ENCODE measurements at regions not wholly inside any gene's neighbourhood (a gene's known extent, or its start where the extent isn't known, plus 50 kb on each side); places are given as distances from the start of the nearest gene placed in this dataset.

- TF ChIP-seq ZNF112 (tag by site-specific recombination; IDR thresholded peaks at IDR 0.05) (no peak), SP2 (tag by site-specific recombination; IDR thresholded peaks at IDR 0.05) (no peak), ZBTB8A (tag by site-specific recombination; IDR thresholded peaks at IDR 0.05) (no peak), BCL11A (tag by site-specific recombination; IDR thresholded peaks at IDR 0.05; ENCODE audit: low read depth) (no peak), ZNF777 (tag by site-specific recombination; IDR thresholded peaks at IDR 0.05; ENCODE audit: borderline replicate concordance) (no peak), YY1 (tag by site-specific recombination; IDR thresholded peaks at IDR 0.05) (no peak), ELK4 (IDR thresholded peaks at IDR 0.05; ENCODE audit: borderline replicate concordance, low read depth, low read length) (no peak), ZNF239 (tag by site-specific recombination; IDR thresholded peaks at IDR 0.05) (no peak), ZNF24 (tag by site-specific recombination; IDR thresholded peaks at IDR 0.05) (no peak)
- TF ChIP-seq, protein P1, sequence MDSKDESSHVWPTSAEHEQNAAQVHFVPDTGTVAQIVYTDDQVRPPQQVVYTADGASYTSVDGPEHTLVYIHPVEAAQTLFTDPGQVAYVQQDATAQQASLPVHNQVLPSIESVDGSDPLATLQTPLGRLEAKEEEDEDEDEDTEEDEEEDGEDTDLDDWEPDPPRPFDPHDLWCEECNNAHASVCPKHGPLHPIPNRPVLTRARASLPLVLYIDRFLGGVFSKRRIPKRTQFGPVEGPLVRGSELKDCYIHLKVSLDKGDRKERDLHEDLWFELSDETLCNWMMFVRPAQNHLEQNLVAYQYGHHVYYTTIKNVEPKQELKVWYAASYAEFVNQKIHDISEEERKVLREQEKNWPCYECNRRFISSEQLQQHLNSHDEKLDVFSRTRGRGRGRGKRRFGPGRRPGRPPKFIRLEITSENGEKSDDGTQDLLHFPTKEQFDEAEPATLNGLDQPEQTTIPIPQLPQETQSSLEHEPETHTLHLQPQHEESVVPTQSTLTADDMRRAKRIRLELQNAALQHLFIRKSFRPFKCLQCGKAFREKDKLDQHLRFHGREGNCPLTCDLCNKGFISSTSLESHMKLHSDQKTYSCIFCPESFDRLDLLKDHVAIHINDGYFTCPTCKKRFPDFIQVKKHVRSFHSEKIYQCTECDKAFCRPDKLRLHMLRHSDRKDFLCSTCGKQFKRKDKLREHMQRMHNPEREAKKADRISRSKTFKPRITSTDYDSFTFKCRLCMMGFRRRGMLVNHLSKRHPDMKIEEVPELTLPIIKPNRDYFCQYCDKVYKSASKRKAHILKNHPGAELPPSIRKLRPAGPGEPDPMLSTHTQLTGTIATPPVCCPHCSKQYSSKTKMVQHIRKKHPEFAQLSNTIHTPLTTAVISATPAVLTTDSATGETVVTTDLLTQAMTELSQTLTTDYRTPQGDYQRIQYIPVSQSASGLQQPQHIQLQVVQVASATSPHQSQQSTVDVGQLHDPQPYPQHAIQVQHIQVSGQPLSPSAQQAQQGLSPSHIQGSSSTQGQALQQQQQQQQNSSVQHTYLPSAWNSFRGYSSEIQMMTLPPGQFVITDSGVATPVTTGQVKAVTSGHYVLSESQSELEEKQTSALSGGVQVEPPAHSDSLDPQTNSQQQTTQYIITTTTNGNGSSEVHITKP (tag by site-specific recombination; IDR thresholded peaks at IDR 0.05) = no peak
- TF ChIP-seq, protein P2, sequence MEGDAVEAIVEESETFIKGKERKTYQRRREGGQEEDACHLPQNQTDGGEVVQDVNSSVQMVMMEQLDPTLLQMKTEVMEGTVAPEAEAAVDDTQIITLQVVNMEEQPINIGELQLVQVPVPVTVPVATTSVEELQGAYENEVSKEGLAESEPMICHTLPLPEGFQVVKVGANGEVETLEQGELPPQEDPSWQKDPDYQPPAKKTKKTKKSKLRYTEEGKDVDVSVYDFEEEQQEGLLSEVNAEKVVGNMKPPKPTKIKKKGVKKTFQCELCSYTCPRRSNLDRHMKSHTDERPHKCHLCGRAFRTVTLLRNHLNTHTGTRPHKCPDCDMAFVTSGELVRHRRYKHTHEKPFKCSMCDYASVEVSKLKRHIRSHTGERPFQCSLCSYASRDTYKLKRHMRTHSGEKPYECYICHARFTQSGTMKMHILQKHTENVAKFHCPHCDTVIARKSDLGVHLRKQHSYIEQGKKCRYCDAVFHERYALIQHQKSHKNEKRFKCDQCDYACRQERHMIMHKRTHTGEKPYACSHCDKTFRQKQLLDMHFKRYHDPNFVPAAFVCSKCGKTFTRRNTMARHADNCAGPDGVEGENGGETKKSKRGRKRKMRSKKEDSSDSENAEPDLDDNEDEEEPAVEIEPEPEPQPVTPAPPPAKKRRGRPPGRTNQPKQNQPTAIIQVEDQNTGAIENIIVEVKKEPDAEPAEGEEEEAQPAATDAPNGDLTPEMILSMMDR (tag by site-specific recombination; IDR thresholded peaks at IDR 0.05) = no peak
- TF ChIP-seq, protein P3, sequence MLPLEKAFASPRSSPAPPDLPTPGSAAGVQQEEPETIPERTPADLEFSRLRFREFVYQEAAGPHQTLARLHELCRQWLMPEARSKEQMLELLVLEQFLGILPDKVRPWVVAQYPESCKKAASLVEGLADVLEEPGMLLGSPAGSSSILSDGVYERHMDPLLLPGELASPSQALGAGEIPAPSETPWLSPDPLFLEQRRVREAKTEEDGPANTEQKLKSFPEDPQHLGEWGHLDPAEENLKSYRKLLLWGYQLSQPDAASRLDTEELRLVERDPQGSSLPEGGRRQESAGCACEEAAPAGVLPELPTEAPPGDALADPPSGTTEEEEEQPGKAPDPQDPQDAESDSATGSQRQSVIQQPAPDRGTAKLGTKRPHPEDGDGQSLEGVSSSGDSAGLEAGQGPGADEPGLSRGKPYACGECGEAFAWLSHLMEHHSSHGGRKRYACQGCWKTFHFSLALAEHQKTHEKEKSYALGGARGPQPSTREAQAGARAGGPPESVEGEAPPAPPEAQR (tag by site-specific recombination; IDR thresholded peaks at IDR 0.05) = no peak
Observed at GRCh38 chr3:139140553-139140952, 95.9 kb upstream of the PRR23C start.
